Adrenal gland (tissue), 5 donors: ENCODE measurements at regions not wholly inside any gene's neighbourhood (a gene's known extent, or its start where the extent isn't known, plus 50 kb on each side); places are given as distances from the start of the nearest gene placed in this dataset.

Experiments used
- POLR2A ChIP-seq, 2 donors: fragments of 450-650 bp; IDR thresholded peaks; one replicate each; pipeline ENCODE4 v1.6.1; 2017; ENCODE audit warnings: antibody characterized with exemption in 2 of 2, mild to moderate bottlenecking in 2 of 2, moderate library complexity in 1 of 2
- TF ChIP-seq, protein P1 (sequence below), 6 experiments: fragments of 450-650 bp in 4 of 6; fragments of 200-600 bp in 2 of 6; sonication (generic) in 1 of 6; IDR thresholded peaks; 1 replicate in 5 of 6; 2 replicates in 1 of 6; pipeline versions ENCODE4 v1.5.1 to v1.8.0; 2016 to 2021; ENCODE audit warnings: antibody characterized with exemption in 6 of 6, mild to moderate bottlenecking in 2 of 6, moderate library complexity in 1 of 6
- donor health status: DM: no; HTN: no; CAD: no.

- TF ChIP-seq, protein P1, sequence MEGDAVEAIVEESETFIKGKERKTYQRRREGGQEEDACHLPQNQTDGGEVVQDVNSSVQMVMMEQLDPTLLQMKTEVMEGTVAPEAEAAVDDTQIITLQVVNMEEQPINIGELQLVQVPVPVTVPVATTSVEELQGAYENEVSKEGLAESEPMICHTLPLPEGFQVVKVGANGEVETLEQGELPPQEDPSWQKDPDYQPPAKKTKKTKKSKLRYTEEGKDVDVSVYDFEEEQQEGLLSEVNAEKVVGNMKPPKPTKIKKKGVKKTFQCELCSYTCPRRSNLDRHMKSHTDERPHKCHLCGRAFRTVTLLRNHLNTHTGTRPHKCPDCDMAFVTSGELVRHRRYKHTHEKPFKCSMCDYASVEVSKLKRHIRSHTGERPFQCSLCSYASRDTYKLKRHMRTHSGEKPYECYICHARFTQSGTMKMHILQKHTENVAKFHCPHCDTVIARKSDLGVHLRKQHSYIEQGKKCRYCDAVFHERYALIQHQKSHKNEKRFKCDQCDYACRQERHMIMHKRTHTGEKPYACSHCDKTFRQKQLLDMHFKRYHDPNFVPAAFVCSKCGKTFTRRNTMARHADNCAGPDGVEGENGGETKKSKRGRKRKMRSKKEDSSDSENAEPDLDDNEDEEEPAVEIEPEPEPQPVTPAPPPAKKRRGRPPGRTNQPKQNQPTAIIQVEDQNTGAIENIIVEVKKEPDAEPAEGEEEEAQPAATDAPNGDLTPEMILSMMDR (IDR thresholded peaks at IDR 0.05) = no peak
- no peak for TF ChIP-seq POLR2A (IDR thresholded peaks at IDR 0.05)
Observed at GRCh38 chr11:92129811-92130210, 94.8 kb upstream of the FAT3 start.
